Motor neuron (in vitro differentiated cells): ENCODE measurements at regions not wholly inside any gene's neighbourhood (a gene's known extent, or its start where the extent isn't known, plus 50 kb on each side); places are given as distances from the start of the nearest gene placed in this dataset.
A peak's percentile ranks its signal among the peaks of the same experiment; 100 is the strongest.

Experiments
- ATAC-seq, 8 experiments: fragments of 200-7000 bp; cut with Tn5 transposase; replicated peaks in 6 of 8; 2 replicates each; pipeline ENCODE4 v1.8.0; 2021; ENCODE audit warnings: mild to moderate bottlenecking in 8 of 8, moderate library complexity in 8 of 8
- H3K27ac ChIP-seq, 2 donors: fragments of 250-450 bp; sonication (Bioruptor Pico); 2 replicates each; pipeline ENCODE4 v1.9.0; 2021; ENCODE audit warnings: antibody characterized with exemption in 2 of 2, mild to moderate bottlenecking in 2 of 2, moderate library complexity in 1 of 2
- H3K4me1 ChIP-seq, 2 donors: fragments of 250-450 bp; sonication (Bioruptor Pico); replicated peaks in 1 of 2; 2 replicates each; pipeline ENCODE4 v1.6.1; 2021; ENCODE audit warnings: antibody characterized with exemption in 2 of 2, mild to moderate bottlenecking in 2 of 2, moderate library complexity in 1 of 2
- H3K4me3 ChIP-seq, 5 donors: fragments of 250-450 bp; sonication (Bioruptor Pico); 2 replicates each; pipeline ENCODE4 v1.9.0; 2021; ENCODE audit warnings: antibody characterized with exemption in 5 of 5, mild to moderate bottlenecking in 5 of 5, moderate library complexity in 4 of 5
- WGBS, 10 experiments: fragments of 450-650 bp; shearing (Covaris generic); methylation state at CpG; one replicate each; pipeline ENCODE4 v1.0.0; 2022; 5-methylcytosine and 5-hydroxymethylcytosine counted together
- in situ Hi-C, 9 experiments: fragments of 400-800 bp; cut with MboI; loops; one replicate each; pipeline ENCODE4 v1.15.0; 2021; ENCODE audit warnings: low sequenced_read_pairs in 9 of 9, low pct_unique_long_range_greater_than_20kb in 2 of 9; ENCODE audit not compliant: unreplicated experiment in 9 of 9

DNA sequence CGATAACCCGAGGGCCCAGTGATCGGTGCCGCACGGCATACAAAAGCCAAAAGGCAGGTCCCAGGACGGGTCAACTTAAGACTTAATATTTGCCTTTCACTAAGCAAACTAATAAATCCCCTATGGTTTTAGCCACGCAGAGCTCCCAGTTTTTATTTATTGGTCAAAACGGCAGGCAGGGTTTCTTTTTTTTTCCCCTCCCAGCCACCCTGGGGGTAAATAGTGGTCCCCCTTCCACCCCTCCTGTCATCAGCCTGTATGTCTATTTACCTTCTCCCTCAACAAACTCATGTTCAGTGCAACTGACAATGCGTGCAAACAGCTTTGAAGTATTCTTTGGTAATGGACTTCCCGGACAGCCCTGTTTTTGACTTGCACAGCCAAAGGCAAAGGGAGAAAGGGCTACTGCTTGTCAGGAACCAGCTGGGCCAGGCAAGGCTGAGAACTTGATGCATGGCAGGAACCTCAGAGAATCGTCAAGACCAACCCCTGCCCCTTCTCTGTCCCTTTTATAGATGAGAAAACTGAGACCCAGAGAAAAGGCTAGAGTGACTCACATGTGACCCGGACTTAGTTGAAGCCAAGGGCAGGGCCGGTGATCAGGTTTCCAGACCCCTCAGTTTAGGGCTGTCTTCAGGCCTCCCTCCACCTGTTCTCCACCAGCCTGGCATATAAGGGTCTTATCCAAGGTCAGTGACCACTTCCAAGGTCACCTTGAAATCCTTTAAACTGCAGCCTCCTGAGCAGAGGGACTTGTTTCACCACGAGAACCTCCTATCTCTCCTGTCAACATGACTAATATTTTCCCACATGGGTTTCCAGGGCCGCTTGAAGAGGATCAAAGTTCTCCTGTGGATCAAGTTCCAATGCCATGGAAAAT, 279.0 kb downstream of the SOX9 start:
- peaks cover 1 to 8% of the 10 kb centered on the region in 2 donors for H3K4me1 ChIP-seq
- H3K27ac ChIP-seq = no peak overlapping the region
- peak in 2 of 8 experiments; percentile 40 to 90 for ATAC-seq
- no peak overlapping the region for H3K4me3 ChIP-seq
- in situ Hi-C loops = no loop called here
- 78 to 100% (median 92%) methylated on average over 2 to 14 of the region's 15 CpGs; no CpG with 5 or more reads in 1 of the 10 experiments for WGBS, 10 experiments

DNA sequence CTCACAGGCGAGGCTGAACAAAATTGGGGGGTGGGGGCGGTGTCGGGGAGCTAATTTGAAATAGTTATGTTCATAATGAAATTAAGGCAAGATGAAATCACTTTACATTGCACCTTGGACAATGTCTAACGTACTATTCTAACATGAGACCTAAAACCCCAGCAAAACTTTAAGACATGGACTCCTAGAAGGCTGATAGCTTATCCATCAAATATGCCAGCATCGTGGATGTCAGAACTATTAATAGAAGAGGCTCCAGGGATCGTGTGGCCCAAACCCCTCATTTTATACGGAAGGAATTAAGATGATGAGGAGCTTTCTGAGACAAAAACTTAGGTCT, 279.6 kb downstream of the SOX9 start:
- 69 to 100% (median 85%) methylated on average over 1 to 7 of the region's 7 CpGs; no CpG with 5 or more reads in 2 of the 10 experiments for WGBS, 10 experiments
- no peak for ATAC-seq
- in situ Hi-C loops = no loop called here

DNA sequence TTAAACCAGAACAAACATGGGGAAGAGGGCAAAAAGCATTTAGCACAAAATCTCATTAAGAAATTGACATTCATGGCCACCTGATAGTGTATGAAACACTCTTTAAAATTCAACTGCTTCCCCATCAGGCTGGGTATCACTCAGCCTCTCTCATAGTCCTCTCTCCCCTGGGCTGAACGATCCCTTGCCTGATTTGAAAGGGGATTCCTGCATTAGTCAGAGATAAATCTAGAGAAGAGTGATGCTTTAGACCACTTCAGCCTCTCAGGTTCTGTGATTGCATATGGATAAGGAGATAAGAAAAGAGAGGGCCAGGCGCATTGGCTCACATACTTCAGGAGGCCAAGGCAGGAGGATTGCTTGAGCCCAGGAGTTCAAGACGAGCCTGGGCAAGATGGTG, 280.0 kb downstream of the SOX9 start:
- Histone ChIP-seq H3K4me1 (peaks cover 7 to 11% of the 10 kb centered on the region in 2 donors), H3K27ac (no peak overlapping the region), H3K4me3 (no peak overlapping the region)
- ATAC-seq = peak in 2 of 8 experiments; percentile 22 to 29
- WGBS, 10 experiments = 60 to 100% (median 80%) methylated on average over 1 to 3 of the region's 3 CpGs; no CpG with 5 or more reads in 3 of the 10 experiments
- in situ Hi-C loops = no loop called here

More for the DNA sequence above, 279.6 kb downstream of the SOX9 start:
- Histone ChIP-seq H3K4me3 (no peak overlapping the region), H3K4me1 (peaks cover 7 to 11% of the 10 kb centered on the region in 2 donors), H3K27ac (no peak overlapping the region)

DNA sequence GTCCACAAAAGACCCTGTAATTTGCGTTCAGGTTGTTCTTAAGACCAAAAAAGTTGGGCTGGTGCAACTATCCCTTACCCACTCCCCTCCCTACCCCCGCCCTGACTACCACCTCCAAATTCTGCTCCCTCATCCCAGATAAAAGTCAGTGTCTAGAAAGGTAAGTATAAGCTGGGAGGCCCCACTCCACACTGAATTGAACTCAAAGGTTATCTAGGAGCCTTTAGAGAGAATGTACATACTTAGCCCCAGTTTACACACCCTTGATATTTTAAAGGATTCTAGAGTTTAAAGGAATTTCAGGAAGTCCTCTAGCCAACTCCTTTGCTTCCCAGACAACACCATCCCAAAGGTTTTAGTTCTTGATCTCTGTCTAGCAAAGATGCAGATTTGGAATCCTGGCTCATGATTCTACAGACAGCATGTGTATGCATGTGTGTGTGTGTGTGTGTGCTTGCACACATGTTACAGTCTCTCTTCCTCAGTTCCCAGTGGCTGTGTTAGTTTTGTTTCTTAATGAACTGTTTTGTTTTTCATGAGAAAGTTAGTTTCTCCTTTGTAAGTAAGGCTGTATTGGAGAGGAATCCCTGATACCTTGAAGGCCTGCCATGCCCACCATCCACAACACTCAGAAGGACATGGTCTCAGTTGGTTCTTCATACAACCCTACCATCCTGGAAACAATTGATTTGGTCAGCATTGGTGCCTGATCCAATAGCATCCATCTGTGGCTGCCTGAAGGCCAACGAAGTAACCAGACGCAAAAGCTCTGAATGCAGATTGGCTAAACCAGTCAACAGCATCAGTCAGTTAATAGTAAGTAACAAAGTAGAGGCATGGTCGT, 281.3 kb downstream of the SOX9 start:
- 75 to 100% (median 93%) methylated on average over 2 to 3 of the region's 5 CpGs; no CpG with 5 or more reads in 3 of the 10 experiments for WGBS, 10 experiments
- H3K4me3 ChIP-seq = no peak overlapping the region
- H3K4me1 ChIP-seq = peaks cover 13 to 17% of the 10 kb centered on the region in 2 donors
- no peak overlapping the region for H3K27ac ChIP-seq
- no peak for ATAC-seq
- in situ Hi-C loops = no loop called here

DNA sequence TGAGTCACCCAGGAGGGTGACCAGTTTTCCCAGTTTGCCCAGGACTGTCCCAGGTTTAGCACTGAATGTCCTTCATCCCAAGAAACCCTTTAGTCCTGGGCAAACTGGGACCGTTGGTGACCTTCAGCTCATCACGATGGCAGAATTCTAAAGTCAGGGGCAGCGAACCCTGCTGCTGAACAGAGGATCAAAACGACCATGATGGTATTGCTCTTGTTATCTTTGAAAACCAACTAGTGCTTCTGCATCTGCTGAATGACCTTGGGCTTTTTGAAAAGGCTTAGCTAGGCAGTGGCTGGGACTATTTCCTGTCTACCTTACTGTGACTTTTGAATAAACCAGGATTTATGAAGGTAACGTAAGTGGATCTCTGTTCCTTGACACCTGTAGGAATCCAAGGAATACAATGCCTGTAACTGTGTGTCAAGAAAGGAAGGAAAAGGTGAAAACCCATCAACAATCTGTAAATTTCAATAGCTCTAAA, 281.9 kb downstream of the SOX9 start:
- in situ Hi-C loops = no loop called here
- ATAC-seq = no peak

DNA sequence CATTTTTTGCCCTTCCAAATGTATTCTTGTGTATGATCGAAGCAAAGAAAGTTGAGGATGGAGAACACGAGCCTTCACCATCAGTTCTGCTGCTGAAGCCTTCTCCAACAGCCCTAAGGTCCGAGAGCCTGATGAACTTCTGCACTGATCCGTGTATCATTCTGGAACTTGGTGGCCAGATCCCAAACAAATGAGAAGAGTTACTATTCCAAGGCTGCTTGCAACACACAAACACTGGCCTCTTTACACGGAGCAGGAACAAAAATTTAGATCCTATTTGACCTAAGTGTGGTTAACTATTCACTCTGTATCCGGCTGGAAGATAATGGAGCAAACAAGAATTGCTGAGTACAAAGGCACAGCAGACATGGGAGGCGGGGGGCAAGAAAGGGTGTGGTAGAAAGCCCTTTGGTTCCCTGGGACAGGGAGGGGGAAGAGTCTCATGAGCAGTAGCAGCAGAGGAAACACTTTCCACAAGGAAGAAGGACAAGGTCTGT, 282.9 kb downstream of the SOX9 start:
- WGBS, 10 experiments = 58 to 100% (median 78%) methylated on average over 1 to 6 of the region's 7 CpGs; no CpG with 5 or more reads in 2 of the 10 experiments
- Histone ChIP-seq H3K4me3 (no peak overlapping the region), H3K27ac (no peak overlapping the region), H3K4me1 (peaks cover 29 to 34% of the 10 kb centered on the region in 2 donors)
- in situ Hi-C loops = no loop called here
- ATAC-seq = no peak

More for the DNA sequence above, 281.9 kb downstream of the SOX9 start:
- Histone ChIP-seq H3K4me3 (no peak overlapping the region), H3K4me1 (peaks cover 20 to 24% of the 10 kb centered on the region in 2 donors), H3K27ac (no peak overlapping the region)
- WGBS, 10 experiments = 71 to 100% (median 90%) methylated on average over 1 to 5 of the region's 5 CpGs; no CpG with 5 or more reads in 1 of the 10 experiments

DNA sequence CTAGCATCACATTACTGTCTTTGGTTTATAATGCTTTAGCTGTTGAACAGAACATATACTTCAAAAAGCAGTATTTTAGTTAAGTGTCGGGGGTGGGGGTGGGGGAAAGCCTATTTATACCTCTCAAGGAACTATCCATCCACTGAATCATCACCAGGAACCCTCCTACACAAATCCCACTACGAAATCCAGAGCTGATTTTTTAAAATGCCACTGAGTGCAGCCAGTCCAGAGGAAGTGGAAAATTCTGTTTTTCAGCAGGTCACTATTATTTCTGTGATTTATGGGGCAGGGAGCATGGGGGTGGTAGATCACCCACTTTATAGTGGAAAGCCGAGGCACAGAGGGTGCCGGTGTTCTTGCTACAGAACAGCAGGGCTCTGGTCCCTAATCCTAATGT, 284.1 kb downstream of the SOX9 start:
- H3K4me3 ChIP-seq = no peak overlapping the region
- in situ Hi-C loops = no loop called here
- peaks cover 29 to 34% of the 10 kb centered on the region in 2 donors for H3K4me1 ChIP-seq
- WGBS, 10 experiments = 28 to 100% (median 69%) methylated on average over 1 to 4 of the region's 4 CpGs; no CpG with 5 or more reads in 3 of the 10 experiments
- no peak for ATAC-seq
- H3K27ac ChIP-seq = no peak overlapping the region

DNA sequence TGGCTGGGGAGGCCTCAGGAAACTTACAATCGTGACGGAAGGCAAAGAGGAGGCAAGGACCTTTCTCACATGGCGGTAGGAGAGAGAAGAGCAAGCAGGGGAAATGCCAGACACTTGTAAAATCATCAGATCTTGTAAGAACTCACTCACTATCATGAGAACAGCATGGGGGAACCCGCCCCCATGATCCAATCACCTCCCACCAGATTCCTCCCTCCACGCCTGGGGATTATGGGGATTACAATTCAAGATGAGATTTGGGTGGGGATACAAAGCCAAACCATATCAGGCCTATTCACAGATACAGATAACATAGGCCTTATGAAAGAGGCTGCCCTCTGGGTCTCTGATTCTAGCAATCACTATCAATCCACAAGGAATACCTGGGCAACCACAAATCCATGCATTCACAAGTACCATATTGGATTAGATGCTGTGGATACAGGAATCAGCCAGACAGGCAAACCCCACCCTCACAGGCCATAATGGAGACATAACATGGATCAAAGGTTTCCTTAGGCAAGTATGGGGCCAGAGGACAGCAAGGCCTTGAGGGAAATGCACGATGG, 284.9 kb downstream of the SOX9 start:
- peaks cover 30 to 34% of the 10 kb centered on the region in 2 donors for H3K4me1 ChIP-seq
- in situ Hi-C loops = no loop called here
- 50 to 100% (median 89%) methylated on average over 1 to 6 of the region's 6 CpGs; no CpG with 5 or more reads in 1 of the 10 experiments for WGBS, 10 experiments
- ATAC-seq = no peak
- H3K4me3 ChIP-seq = no peak overlapping the region
- no peak overlapping the region for H3K27ac ChIP-seq

DNA sequence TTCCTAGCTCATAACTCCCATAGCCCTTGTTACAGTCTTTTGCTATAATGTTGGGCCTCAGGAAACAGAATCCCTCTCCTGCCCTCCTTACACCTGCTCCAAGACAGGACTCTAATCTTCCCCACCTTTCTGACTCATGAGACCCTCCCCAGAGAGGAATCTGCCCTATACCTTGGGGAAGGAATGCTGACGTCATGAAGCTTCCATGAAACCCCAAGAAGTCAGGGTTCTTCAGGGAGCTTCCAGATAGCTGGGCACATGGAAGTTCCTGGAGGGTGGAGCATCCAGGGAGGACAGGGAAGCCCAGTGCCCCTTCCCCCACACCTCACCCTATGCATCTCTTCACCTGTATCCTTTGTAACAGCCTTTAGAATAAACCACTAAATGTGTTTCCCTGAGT, 285.7 kb downstream of the SOX9 start:
- WGBS, 10 experiments = 80 to 100% (median 100%) methylated on average over 1 of the region's 1 CpG; no CpG with 5 or more reads in 7 of the 10 experiments
- no peak overlapping the region for H3K4me3 ChIP-seq
- in situ Hi-C loops = no loop called here
- ATAC-seq = no peak
- H3K27ac ChIP-seq = no peak overlapping the region
- H3K4me1 ChIP-seq = peaks cover 37 to 39% of the 10 kb centered on the region in 2 donors

DNA sequence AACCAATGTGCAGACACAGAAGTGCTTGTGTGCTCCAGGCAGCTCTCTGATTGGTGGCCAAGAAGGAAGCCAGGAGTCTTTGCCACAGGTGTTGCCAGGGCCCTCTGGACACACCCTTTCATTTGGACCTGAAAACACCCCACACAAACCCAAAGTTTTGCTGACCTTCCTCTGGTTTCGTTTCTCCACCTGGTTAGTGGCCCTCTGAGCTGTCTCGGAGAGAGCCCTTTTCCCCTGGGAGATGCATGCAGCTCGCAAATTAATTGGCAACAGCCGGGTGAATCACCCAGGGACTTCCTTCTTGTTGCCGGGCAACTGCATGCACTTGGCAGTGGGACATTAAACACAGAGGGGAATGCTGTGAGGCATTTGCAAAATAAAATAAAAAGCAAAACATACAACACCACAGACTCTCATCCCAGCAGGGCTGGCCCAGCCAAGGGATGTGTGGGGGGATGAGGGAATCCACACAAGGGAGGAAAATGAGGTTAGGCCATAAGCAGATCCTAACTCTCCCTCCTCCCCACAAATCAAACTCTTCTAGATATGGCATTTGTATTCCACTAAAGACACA, 286.6 kb downstream of the SOX9 start:
- 0 to 12% (median 0%) methylated on average over 1 to 3 of the region's 5 CpGs; no CpG with 5 or more reads in 6 of the 10 experiments for WGBS, 10 experiments
- in situ Hi-C loops = no loop called here
- Histone ChIP-seq H3K4me3 (no peak overlapping the region), H3K4me1 (peaks cover 40 to 42% of the 10 kb centered on the region in 2 donors), H3K27ac (peak overlapping the region in 1 of 2 donors; percentile 23)
- ATAC-seq = peak; percentile 90 to 97 (median 94)

DNA sequence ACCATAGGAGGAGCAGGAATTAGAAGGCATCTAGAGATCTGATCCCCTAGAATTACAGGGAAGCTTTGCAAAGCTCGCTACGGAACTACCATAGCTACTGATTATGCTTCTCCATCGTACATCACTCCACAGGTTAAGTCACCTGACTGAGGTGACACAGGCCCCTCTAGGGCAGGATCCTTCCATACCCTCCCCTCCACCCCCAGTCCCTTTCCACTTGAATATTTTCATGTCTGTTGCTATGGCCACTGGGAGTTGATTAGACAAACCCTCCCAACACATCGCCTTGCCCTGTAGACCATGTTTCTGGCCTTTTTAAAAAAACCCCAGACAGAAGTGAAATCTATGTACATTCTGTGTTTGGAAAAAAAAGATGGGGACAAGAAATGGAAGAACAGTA, 287.1 kb downstream of the SOX9 start:
- 39 to 100% (median 83%) methylated on average over 1 to 3 of the region's 4 CpGs; no CpG with 5 or more reads in 3 of the 10 experiments for WGBS, 10 experiments
- in situ Hi-C loops = no loop called here
- Histone ChIP-seq H3K4me1 (peaks cover 40 to 42% of the 10 kb centered on the region in 2 donors), H3K27ac (peak overlapping the region in 1 of 2 donors; percentile 23), H3K4me3 (no peak overlapping the region)
- ATAC-seq = peak in 6 of 8 experiments; percentile 2 to 50 (median 38)

DNA sequence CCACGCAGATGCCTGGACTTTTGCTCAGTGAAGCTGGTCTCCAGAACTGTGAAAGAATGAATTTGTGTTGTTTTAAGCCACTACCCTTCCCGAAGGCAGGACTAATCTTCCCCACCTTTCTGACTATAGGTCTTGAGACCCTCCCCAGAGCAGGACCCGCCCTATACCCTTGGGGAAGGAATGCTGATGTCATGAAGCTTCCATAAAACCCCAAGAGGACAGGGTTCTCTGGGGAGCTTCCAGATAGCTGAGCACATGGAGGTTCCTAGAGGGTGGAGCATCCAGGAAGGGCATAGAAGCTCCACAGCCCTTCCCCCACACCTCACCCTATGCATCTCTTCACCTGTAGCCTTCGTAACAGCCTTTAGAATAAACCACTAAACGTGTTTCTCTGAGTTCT, 287.8 kb downstream of the SOX9 start:
- no peak overlapping the region for H3K27ac ChIP-seq
- in situ Hi-C loops = no loop called here
- no peak for ATAC-seq
- H3K4me1 ChIP-seq = peaks cover 37 to 42% of the 10 kb centered on the region in 2 donors
- 33 to 96% (median 85%) methylated on average over 1 to 5 of the region's 5 CpGs; no CpG with 5 or more reads in 3 of the 10 experiments for WGBS, 10 experiments
- no peak overlapping the region for H3K4me3 ChIP-seq
